GM19438 (cell line): ENCODE measurements at regions not wholly inside any gene's neighbourhood (a gene's known extent, or its start where the extent isn't known, plus 50 kb on each side); places are given as distances from the start of the nearest gene placed in this dataset.

Experiments
- ATAC-seq: cut with Tn5 transposase; IDR thresholded peaks from one replicate; pipeline ENCODE4 v1.9.1; 2021; ENCODE audit warnings: low read depth; ENCODE audit not compliant: unreplicated experiment

DNA sequence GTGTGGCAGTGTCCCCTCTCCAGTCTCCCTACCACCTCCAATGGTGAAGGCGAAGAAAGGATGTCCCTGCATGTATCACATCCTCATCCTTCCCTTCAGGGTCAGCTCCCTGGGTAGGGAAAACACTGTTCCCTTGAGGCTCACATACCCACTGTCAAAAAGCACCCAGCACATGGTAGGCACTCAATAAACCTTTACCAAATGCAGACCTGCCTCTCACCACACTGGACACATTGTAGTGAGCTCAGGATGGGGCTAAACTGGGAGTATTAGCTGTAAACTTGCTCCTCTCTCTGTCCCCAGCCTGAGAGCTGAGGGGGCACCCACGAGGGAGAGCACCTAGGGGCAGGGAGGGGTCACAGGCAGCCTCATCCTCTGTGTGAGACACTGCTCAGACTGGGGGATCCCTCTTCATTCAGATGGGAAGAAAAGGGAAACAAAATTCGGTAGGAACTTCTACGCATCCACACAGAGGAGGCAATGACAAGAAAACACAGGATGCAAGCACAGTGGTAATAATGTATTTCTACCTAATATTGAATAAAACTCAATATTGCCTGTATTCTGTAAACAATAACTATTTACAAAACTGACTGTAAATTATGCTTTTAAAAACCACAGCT is 101.6 kb upstream of the TOP3B start:
- ATAC-seq, result no peak

DNA sequence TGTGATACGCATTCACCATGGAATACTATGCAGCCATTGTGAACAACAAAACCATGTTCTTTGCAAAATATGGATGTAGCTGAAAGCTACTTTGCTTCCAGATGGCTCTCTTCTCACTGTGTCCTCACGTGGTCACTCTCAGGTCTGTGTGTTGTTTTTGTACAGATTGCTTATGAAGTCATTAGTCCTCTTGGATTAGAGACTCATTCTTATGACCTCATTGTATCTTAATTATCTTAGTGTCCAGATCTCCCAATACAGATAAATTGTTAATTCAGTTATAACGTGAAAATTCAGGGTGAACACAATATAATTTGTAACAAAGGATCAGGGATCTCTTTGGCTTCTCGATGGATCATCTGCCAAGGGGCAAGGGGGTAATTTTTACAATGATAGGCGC is 100.4 kb upstream of the TOP3B start:
- no peak for ATAC-seq

DNA sequence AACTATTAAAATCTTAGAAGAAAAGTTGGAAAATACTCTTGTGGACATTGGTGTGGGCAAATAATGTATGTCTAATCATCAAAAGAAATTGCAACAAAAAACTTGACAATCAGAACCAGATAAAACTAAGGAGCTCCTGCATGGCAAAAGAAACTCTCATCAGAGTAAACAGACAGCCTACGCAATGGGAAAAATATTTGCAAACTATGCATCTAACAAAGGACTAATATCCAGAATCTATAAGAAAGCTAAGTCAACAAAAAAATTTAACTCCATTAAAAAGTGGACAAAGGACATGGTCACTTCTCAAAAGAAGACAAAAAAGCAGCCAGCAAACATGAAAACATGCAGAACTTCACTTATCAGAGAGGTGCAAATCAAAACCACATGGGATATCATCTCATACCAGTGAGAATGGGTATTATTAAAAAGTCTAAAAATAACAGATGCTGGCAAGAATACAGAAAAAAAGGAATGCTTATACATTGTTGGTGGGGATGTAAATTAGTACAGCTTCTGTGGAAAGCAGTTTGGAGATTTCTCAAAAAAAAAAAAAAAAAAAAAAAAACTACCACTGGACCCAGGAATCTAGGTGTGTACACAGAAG is 99.7 kb upstream of the TOP3B start:
- ATAC-seq, result no peak

GRCh38 chr22:22080270-22080669 is 97.7 kb upstream of the TOP3B start:
- no peak for ATAC-seq

DNA sequence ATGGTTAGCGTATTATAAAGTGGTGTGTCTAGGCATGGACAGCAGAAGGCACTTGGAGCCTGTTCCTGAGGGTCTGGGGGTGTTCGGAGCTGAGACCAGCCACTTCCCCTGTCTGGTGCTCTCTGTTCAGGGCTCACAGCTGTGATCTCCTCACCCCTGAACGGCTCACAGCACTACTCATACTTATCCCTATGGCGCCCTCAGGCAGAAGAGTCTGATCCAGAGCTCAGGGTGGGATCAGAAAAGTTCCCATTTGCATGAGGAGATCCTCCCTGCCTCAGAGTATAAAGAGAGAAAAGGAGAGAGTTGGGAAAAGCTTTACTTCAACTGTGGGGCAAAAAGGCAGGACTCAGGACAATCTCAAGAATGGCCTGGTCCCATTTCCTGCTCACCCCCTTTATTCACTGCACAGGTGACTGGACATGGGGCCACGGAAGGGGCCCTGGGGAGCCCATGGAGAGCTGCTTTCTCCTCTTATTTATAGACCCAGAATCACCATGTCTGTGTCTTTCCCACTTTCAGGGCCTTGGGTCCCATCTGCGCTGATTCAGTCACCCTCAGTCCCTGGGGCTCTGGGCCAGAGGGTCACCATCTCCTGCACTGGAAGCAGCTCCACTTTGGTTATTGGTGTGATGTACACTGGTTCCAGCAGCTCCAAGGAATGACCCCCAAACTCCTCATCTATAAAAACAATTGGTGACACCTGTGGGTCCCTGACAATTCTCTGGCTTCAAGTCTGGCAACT is 97.0 kb upstream of the TOP3B start:
- no peak for ATAC-seq

GRCh38 chr22:22078329-22078728 is 95.7 kb upstream of the TOP3B start:
- no peak for ATAC-seq

DNA sequence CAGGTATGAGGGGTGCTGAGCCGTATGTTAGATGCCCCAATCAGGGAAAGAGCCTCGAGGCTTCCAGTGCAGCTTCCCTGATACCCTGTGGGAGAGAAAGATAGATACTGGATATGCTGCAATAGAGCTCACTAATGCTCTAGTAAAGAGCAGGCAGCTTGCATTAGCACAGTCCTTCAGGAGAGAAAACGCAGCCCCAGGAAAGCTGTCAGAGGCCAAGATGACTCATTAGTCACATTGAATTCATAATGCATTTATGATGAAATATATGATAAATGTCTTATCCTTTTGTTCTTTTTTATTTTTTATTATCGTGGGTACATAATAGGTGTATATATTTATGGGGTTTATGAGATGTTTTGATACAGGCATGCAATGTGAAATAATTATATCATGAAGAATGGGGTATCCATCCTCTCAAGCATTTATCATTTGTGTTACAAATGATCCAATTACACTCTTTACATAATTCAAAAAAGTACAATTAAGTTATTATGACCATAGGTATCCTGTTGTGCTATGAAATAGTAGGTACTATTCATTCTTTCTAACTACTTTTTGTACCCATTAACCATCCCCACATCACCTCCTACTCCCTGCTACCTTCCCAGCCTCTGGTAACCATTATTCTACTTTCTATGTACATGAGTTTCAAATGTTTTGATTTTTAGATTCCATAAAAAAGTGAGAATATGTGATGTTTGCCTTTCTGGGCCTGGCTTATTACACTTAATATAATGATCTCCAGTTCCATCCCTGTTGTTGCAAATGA is 94.5 kb upstream of the TOP3B start:
- no peak for ATAC-seq

GRCh38 chr22:22076361-22076760 is 93.8 kb upstream of the TOP3B start:
- no peak for ATAC-seq

DNA sequence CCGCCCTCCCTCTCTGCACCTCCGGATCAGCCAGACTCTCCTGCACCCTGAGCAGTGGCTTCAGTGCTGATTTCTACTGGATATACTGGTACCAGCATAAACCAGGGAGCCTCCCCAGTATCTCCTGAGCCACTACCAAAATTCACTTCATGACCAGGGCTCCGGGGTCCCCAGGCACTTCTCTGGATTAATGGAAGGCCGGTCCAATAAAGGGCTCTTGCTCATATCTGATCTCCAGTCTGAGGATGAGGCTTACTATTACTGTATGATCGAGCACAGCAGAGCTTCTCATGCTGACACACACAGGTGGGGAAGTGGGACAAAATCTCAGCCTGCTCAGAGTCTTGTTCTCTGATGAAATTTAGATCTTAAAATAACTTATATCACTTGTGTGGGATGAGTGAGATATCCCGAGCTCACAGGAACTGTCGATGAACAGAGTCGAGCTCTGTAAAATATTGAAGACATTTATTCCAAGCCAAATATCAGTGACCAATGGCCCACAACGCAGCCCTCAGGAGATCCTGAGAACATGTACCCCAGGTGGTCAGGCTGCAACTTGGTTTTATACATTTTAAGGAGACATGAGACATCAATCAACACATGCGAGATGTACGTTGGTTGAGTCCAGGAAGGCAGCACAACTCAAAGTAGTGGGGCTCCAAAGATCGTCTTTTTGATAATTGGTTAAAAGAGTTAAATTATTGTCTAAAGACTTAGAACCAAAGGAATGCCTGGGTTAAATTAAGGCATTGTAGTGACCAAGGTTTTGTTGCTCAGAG is 93.0 kb upstream of the TOP3B start:
- ATAC-seq, result no peak

- ATAC-seq, result no peak
Observed at GRCh38 chr22:22074634-22075381, 92.2 kb upstream of the TOP3B start.

- ATAC-seq, result no peak
Observed at GRCh38 chr22:22073769-22074561, 91.4 kb upstream of the TOP3B start.

DNA sequence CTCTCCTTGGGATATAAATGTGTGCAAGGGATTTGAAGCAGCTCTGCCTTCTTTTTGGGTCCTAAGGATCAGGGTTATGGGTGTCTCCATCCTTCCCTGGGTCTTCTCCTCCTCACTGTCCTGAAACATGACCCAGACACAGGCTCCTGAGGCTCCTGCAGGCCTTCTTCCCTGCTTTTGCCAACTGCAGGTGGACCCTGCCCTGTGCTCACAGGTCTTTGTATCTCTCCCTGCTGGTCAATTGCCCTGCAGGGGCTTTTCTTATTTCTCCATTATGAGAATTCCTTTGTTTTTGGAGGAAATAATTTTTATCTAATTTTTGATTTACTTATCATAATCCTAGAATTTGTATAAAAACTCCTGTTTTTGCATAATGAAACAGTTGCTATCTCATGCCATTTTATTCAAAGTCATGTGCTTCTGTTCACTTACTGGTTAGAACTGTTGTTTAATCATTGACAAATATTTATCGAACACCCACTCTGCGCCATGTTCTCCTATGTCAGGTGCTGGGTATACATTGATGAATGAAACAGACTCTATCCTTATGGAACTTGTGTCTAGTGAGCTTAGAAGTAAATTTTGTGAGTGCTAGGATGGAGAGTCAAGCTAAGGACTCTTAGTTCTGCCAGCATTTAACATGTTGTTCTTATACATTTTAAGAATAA is 89.7 kb upstream of the TOP3B start:
- no peak for ATAC-seq

DNA sequence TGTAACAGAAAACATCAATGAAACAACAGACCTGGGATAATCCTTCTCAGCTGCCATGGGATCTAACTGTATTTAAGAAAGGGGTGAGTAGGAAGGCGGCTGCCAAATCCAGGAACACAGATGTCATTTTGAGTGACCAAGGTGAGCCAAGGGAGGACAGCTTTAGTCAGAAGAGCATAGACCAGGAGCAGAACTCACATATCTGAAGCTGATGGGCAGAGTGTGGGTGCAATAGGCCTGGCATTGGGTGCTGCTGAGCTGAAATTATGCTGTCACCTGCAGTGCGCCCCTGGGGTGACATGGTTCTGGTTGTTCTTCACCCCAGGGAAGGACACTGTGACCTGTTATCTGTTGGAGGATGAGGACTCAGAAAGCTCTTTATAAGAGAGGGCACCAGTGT is 88.9 kb upstream of the TOP3B start:
- no peak for ATAC-seq

- ATAC-seq, result no peak
Observed at GRCh38 chr22:22070371-22070824, 87.8 kb upstream of the TOP3B start.

- ATAC-seq, result no peak
Observed at GRCh38 chr22:22069450-22070370, 87.1 kb upstream of the TOP3B start.

DNA sequence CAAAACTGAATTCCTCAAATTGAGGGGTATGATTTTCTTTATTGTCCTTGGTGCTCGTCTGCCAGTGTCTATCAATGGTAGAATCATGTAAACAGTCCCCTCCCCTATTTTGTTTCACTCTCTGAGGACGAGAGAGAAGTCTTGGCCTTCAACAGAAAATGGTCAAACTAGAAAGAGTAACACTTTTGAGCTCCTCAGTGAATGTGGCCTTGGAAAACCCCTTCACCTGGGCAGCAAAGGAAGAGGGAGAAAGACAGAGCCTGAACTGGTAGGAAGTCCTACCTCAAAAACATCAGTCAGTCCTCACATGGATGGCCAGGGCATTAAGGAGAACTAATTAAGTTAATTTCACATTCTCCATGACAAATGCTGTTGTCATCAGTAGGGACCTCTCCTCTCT is 86.1 kb upstream of the TOP3B start:
- ATAC-seq, result no peak

GRCh38 chr22:22068025-22068424 is 85.4 kb upstream of the TOP3B start:
- ATAC-seq, result no peak
